Liver (tissue), 8 donors: ENCODE measurements at regions not wholly inside any gene's neighbourhood (a gene's known extent, or its start where the extent isn't known, plus 50 kb on each side); places are given as distances from the start of the nearest gene placed in this dataset.

Experiments used
- DNase-seq: peaks from one replicate; pipeline ENCODE4 v3.0.0-alpha.2; 2017; ENCODE audit warnings: low spot score
- H3K27ac ChIP-seq, 2 donors: one replicate each; pipeline ENCODE4 v1.7.0; 2013; ENCODE audit warnings: inconsistent platforms in 2 of 2, low read length in 2 of 2, control low read depth in 1 of 2, low read depth in 1 of 2, mild to moderate bottlenecking in 1 of 2
- H3K27me3 ChIP-seq, 4 donors: one replicate each; pipeline versions ENCODE4 v1.6.1 to v1.7.0; 2013; ENCODE audit warnings: low read length in 3 of 4, inconsistent platforms in 1 of 4, mild to moderate bottlenecking in 1 of 4, moderate library complexity in 1 of 4; ENCODE audit not compliant: control insufficient read depth in 4 of 4, insufficient read depth in 4 of 4
- H3K36me3 ChIP-seq, 4 donors: one replicate each; pipeline versions ENCODE4 v1.6.1 to v1.7.0; 2013; ENCODE audit warnings: low read length in 3 of 4, mild to moderate bottlenecking in 3 of 4, low read depth in 1 of 4, moderate library complexity in 1 of 4; ENCODE audit not compliant: control insufficient read depth in 4 of 4, insufficient read depth in 3 of 4
- H3K4me1 ChIP-seq, 4 donors: one replicate each; pipeline versions ENCODE4 v1.6.1 to v1.7.0; 2013; ENCODE audit warnings: low read length in 3 of 4, mild to moderate bottlenecking in 3 of 4, moderate library complexity in 1 of 4; ENCODE audit not compliant: control insufficient read depth in 4 of 4, insufficient read depth in 4 of 4
- H3K4me3 ChIP-seq, 3 donors: one replicate each; pipeline versions ENCODE4 v1.6.1 to v1.7.0; 2013; ENCODE audit warnings: low read length in 3 of 3, control low read depth in 1 of 3, low read depth in 1 of 3, mild to moderate bottlenecking in 1 of 3
- H3K9ac ChIP-seq, 2 donors: one replicate each; pipeline ENCODE4 v1.7.0; 2013; ENCODE audit warnings: low read length in 2 of 2, mild to moderate bottlenecking in 2 of 2, moderate library complexity in 2 of 2, control low read depth in 1 of 2, low read depth in 1 of 2
- H3K9me3 ChIP-seq, 4 donors: one replicate each; pipeline versions ENCODE4 v1.6.1 to v1.7.0; 2013; ENCODE audit warnings: low read length in 3 of 4; ENCODE audit not compliant: control insufficient read depth in 4 of 4
- EGR1 ChIP-seq, 2 donors: IDR thresholded peaks; 2 replicates each; pipeline ENCODE4 v1.6.1; 2016 to 2018; ENCODE audit warnings: antibody characterized with exemption in 2 of 2, low read depth in 2 of 2
- FOXA1 ChIP-seq: IDR thresholded peaks from 2 replicates; pipeline ENCODE4 v1.6.1; 2016; ENCODE audit warnings: antibody characterized with exemption
- GABPA ChIP-seq, 2 donors: IDR thresholded peaks in 1 of 2; conservative IDR thresholded peaks in 1 of 2; 2 replicates each; pipeline ENCODE4 v1.6.1; 2016; ENCODE audit warnings: antibody characterized with exemption in 2 of 2, mild to moderate bottlenecking in 1 of 2, moderate library complexity in 1 of 2
- HNF4A ChIP-seq, 2 donors: conservative IDR thresholded peaks; 2 replicates each; pipeline ENCODE4 v1.6.1; 2016; ENCODE audit warnings: antibody characterized with exemption in 2 of 2, mild to moderate bottlenecking in 2 of 2
- HNF4G ChIP-seq: IDR thresholded peaks from 2 replicates; pipeline ENCODE4 v1.6.1; 2016; ENCODE audit warnings: antibody characterized with exemption
- JUND ChIP-seq, 2 donors: IDR thresholded peaks; 2 replicates each; pipeline ENCODE4 v1.6.1; 2016; ENCODE audit warnings: antibody characterized with exemption in 2 of 2
- NR2F2 ChIP-seq: IDR thresholded peaks from 2 replicates; pipeline ENCODE4 v1.6.1; 2016; ENCODE audit warnings: antibody characterized with exemption
- RAD21 ChIP-seq, 2 donors: IDR thresholded peaks; 2 replicates each; pipeline ENCODE4 v1.6.1; 2016; ENCODE audit warnings: antibody characterized with exemption in 2 of 2, mild to moderate bottlenecking in 2 of 2
- RXRA ChIP-seq, 2 donors: IDR thresholded peaks; 2 replicates each; pipeline ENCODE4 v1.6.1; 2017 to 2018; ENCODE audit warnings: antibody characterized with exemption in 2 of 2, mild to moderate bottlenecking in 1 of 2
- SP1 ChIP-seq: IDR thresholded peaks from 2 replicates; pipeline ENCODE4 v1.6.1; 2018; ENCODE audit warnings: antibody characterized with exemption, mild to moderate bottlenecking
- TAF1 ChIP-seq: conservative IDR thresholded peaks from 2 replicates; pipeline ENCODE4 v1.6.1; 2016; ENCODE audit warnings: antibody characterized with exemption, mild to moderate bottlenecking
- YY1 ChIP-seq: IDR thresholded peaks from 2 replicates; pipeline ENCODE4 v1.6.1; 2016; ENCODE audit warnings: antibody characterized with exemption, mild to moderate bottlenecking
- WGBS: extraction: QIAGEN DNeasy Blood & Tissue Kit; methylation state at CpG from one replicate; pipeline ENCODE4 v1.1.7; 2013; 5-methylcytosine and 5-hydroxymethylcytosine counted together
- TF ChIP-seq, protein P1 (sequence below): IDR thresholded peaks from 2 replicates; pipeline ENCODE4 v1.6.1; 2016; ENCODE audit warnings: antibody characterized with exemption
- TF ChIP-seq, protein P2 (sequence below): IDR thresholded peaks from 2 replicates; pipeline ENCODE4 v1.6.1; 2016; ENCODE audit warnings: antibody characterized with exemption, mild to moderate bottlenecking
- TF ChIP-seq, protein P3 (sequence below): IDR thresholded peaks from 2 replicates; pipeline ENCODE4 v1.6.1; 2016; ENCODE audit warnings: antibody characterized with exemption
- TF ChIP-seq, protein P4 (sequence below): fragments of 150-350 bp; IDR thresholded peaks from 2 replicates; pipeline ENCODE4 v1.5.1; 2017; ENCODE audit warnings: improper control_type of control experiment, low read depth, low read length; ENCODE audit not compliant: missing input control
- TF ChIP-seq, protein P5 (sequence below): IDR thresholded peaks from 2 replicates; pipeline ENCODE4 v1.6.1; 2016; ENCODE audit warnings: antibody characterized with exemption
- donor health status: healthy.
- donor health status: healthy.
- donor health status: healthy.
- donor health status: healthy.
- donor health status: healthy.

DNA sequence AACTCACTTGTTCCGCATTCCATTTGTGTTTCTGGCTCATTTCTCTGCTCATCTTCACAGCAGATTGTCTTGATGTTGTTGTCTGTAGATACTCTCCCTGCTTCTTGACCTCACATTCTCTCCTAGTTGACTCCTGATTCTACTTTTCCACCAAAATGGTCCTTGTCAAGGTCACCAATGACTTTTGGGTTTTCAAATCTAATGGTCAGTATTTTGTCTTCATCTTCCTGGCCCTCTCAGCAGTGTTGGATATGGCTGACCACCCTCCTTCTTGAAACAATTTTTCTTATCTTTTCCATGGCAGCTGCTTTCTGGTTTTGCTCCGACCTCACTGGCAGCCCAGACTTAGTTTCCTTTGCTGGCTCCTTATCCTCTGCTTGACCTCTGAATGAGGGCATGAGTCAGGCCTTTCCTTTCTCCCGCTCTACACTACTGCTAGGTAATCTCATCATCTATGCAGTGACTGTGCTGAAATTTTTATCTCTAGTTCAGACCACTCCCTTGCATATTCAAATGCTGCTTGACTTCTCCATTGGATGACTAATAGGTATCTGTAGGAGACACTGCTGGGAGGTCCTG, 386.6 kb upstream of the SPRED2 start:
- peaks cover 0 to 5% (median 2%) of the 10 kb centered on the region in 4 donors for H3K9me3 ChIP-seq
- no peak overlapping the region for H3K4me3 ChIP-seq
- 84% methylated on average over 3 of the region's 3 CpGs for WGBS
- H3K4me1 ChIP-seq: no peaks in the 10 kb centered on the region
- H3K27me3 ChIP-seq: no peaks in the 10 kb centered on the region
- no peak overlapping the region for H3K27ac ChIP-seq
- no peak for DNase-seq
- no peaks in the 10 kb centered on the region for H3K36me3 ChIP-seq
- TF ChIP-seq, protein P1, sequence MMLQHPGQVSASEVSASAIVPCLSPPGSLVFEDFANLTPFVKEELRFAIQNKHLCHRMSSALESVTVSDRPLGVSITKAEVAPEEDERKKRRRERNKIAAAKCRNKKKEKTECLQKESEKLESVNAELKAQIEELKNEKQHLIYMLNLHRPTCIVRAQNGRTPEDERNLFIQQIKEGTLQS: no peak
- TF ChIP-seq EGR1 (IDR thresholded peaks at IDR 0.05; ENCODE audit: low read depth in 2 of 2) (no peak), GABPA (IDR thresholded peaks at IDR 0.05 in 1 of 2, conservative IDR thresholded peaks at IDR 0.05 in 1 of 2) (no peak), FOXA1 (no peak), NR2F2 (no peak), HNF4A (conservative IDR thresholded peaks at IDR 0.05) (no peak), RXRA (IDR thresholded peaks at IDR 0.05) (no peak), TAF1 (no peak), RAD21 (IDR thresholded peaks at IDR 0.05) (no peak), JUND (IDR thresholded peaks at IDR 0.05) (no peak), HNF4G (no peak), YY1 (no peak), SP1 (no peak)
- TF ChIP-seq, protein P2, sequence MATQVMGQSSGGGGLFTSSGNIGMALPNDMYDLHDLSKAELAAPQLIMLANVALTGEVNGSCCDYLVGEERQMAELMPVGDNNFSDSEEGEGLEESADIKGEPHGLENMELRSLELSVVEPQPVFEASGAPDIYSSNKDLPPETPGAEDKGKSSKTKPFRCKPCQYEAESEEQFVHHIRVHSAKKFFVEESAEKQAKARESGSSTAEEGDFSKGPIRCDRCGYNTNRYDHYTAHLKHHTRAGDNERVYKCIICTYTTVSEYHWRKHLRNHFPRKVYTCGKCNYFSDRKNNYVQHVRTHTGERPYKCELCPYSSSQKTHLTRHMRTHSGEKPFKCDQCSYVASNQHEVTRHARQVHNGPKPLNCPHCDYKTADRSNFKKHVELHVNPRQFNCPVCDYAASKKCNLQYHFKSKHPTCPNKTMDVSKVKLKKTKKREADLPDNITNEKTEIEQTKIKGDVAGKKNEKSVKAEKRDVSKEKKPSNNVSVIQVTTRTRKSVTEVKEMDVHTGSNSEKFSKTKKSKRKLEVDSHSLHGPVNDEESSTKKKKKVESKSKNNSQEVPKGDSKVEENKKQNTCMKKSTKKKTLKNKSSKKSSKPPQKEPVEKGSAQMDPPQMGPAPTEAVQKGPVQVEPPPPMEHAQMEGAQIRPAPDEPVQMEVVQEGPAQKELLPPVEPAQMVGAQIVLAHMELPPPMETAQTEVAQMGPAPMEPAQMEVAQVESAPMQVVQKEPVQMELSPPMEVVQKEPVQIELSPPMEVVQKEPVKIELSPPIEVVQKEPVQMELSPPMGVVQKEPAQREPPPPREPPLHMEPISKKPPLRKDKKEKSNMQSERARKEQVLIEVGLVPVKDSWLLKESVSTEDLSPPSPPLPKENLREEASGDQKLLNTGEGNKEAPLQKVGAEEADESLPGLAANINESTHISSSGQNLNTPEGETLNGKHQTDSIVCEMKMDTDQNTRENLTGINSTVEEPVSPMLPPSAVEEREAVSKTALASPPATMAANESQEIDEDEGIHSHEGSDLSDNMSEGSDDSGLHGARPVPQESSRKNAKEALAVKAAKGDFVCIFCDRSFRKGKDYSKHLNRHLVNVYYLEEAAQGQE: no peak
- TF ChIP-seq, protein P3, sequence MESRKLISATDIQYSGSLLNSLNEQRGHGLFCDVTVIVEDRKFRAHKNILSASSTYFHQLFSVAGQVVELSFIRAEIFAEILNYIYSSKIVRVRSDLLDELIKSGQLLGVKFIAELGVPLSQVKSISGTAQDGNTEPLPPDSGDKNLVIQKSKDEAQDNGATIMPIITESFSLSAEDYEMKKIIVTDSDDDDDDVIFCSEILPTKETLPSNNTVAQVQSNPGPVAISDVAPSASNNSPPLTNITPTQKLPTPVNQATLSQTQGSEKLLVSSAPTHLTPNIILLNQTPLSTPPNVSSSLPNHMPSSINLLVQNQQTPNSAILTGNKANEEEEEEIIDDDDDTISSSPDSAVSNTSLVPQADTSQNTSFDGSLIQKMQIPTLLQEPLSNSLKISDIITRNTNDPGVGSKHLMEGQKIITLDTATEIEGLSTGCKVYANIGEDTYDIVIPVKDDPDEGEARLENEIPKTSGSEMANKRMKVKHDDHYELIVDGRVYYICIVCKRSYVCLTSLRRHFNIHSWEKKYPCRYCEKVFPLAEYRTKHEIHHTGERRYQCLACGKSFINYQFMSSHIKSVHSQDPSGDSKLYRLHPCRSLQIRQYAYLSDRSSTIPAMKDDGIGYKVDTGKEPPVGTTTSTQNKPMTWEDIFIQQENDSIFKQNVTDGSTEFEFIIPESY: no peak
- TF ChIP-seq, protein P4, sequence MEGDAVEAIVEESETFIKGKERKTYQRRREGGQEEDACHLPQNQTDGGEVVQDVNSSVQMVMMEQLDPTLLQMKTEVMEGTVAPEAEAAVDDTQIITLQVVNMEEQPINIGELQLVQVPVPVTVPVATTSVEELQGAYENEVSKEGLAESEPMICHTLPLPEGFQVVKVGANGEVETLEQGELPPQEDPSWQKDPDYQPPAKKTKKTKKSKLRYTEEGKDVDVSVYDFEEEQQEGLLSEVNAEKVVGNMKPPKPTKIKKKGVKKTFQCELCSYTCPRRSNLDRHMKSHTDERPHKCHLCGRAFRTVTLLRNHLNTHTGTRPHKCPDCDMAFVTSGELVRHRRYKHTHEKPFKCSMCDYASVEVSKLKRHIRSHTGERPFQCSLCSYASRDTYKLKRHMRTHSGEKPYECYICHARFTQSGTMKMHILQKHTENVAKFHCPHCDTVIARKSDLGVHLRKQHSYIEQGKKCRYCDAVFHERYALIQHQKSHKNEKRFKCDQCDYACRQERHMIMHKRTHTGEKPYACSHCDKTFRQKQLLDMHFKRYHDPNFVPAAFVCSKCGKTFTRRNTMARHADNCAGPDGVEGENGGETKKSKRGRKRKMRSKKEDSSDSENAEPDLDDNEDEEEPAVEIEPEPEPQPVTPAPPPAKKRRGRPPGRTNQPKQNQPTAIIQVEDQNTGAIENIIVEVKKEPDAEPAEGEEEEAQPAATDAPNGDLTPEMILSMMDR: no peak
- TF ChIP-seq, protein P5, sequence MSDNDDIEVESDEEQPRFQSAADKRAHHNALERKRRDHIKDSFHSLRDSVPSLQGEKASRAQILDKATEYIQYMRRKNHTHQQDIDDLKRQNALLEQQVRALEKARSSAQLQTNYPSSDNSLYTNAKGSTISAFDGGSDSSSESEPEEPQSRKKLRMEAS: no peak
- no peak overlapping the region for H3K9ac ChIP-seq
